Duodenal mucosa (tissue), 2 donors: ENCODE measurements at regions not wholly inside any gene's neighbourhood (a gene's known extent, or its start where the extent isn't known, plus 50 kb on each side); places are given as distances from the start of the nearest gene placed in this dataset.

Experiments used
- H3K27ac ChIP-seq: one replicate; pipeline ENCODE4 v1.7.0; 2013; ENCODE audit warnings: low read depth, low read length
- H3K27me3 ChIP-seq, 2 donors: one replicate each; pipeline ENCODE4 v1.7.0; 2013; ENCODE audit warnings: low read length in 2 of 2, control low read depth in 1 of 2; ENCODE audit not compliant: insufficient read depth in 2 of 2, control insufficient read depth in 1 of 2
- H3K36me3 ChIP-seq, 2 donors: one replicate each; pipeline ENCODE4 v1.7.0; 2013; ENCODE audit warnings: low read length in 2 of 2, control low read depth in 1 of 2; ENCODE audit not compliant: insufficient read depth in 2 of 2, control insufficient read depth in 1 of 2
- H3K4me1 ChIP-seq, 2 donors: one replicate each; pipeline ENCODE4 v1.7.0; 2013; ENCODE audit warnings: low read length in 2 of 2, control low read depth in 1 of 2; ENCODE audit not compliant: insufficient read depth in 2 of 2, control insufficient read depth in 1 of 2
- H3K4me3 ChIP-seq, 2 donors: one replicate each; pipeline ENCODE4 v1.7.0; 2013; ENCODE audit warnings: low read length in 2 of 2, low read depth in 1 of 2
- H3K9ac ChIP-seq, 2 donors: one replicate each; pipeline ENCODE4 v1.7.0; 2013; ENCODE audit warnings: low read length in 2 of 2, low read depth in 1 of 2
- H3K9me3 ChIP-seq, 2 donors: one replicate each; pipeline ENCODE4 v1.7.0; 2013; ENCODE audit warnings: low read length in 2 of 2, control low read depth in 1 of 2; ENCODE audit not compliant: control insufficient read depth in 1 of 2

DNA sequence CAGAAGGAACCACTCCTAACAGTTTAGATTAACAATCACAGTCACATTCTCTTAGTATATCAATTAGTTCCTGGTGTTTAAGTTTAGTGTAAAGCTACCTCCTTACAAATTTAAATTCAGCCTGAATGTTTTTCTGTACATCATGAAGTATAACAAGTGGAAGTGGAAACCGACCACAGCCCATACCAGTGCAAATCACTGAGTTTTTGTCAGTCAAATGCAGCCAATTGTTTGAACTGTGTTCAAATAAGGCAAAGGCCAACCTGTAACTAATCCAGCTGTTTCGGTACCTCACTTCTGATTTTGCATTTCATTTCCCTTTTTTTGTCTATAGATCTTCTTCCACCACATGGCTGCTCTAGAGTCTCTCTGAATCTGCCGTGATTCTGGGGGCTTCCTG, 1215.3 kb downstream of the PCDH18 start:
- Histone ChIP-seq H3K27me3 (no peaks in the 10 kb centered on the region), H3K4me3 (no peak overlapping the region), H3K36me3 (no peaks in the 10 kb centered on the region), H3K4me1 (no peaks in the 10 kb centered on the region), H3K9ac (no peak overlapping the region), H3K9me3 (peaks cover 0 to 4% of the 10 kb centered on the region in 2 donors), H3K27ac (no peak overlapping the region)

GRCh38 chr4:136314686-136315085, 1217.6 kb downstream of the PCDH18 start:
- H3K27ac ChIP-seq: no peak overlapping the region
- H3K4me1 ChIP-seq: no peaks in the 10 kb centered on the region
- no peak overlapping the region for H3K9ac ChIP-seq
- no peak overlapping the region for H3K4me3 ChIP-seq
- no peaks in the 10 kb centered on the region for H3K27me3 ChIP-seq
- no peaks in the 10 kb centered on the region for H3K36me3 ChIP-seq
- H3K9me3 ChIP-seq: peaks cover 0 to 6% of the 10 kb centered on the region in 2 donors

DNA sequence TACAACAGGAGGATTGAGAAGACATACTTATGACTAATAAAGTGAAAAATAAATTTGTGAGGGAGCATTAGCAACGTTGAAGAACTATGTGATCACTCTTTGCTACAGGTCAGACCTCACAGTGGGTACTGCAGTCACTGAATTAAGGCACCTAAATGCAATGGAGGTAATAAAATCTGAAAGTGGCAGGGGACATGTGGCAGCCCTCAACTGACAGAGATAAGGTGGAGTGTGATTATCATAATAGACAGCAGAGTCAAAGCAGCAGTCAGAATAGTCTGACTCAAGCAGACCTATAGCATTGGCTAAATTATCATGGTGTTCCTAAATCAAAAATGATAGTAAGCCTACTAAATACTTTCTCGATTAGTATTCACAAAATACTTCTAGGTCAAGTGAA, 1220.5 kb downstream of the PCDH18 start:
- no peaks in the 10 kb centered on the region for H3K4me1 ChIP-seq
- H3K9me3 ChIP-seq: peaks cover 0 to 2% of the 10 kb centered on the region in 2 donors
- H3K9ac ChIP-seq: no peak overlapping the region
- H3K27me3 ChIP-seq: no peaks in the 10 kb centered on the region
- H3K4me3 ChIP-seq: no peak overlapping the region
- no peak overlapping the region for H3K27ac ChIP-seq
- no peaks in the 10 kb centered on the region for H3K36me3 ChIP-seq

GRCh38 chr4:136307765-136308164, 1224.5 kb downstream of the PCDH18 start:
- Histone ChIP-seq H3K4me3 (no peak overlapping the region), H3K27me3 (no peaks in the 10 kb centered on the region), H3K9me3 (peaks cover 0 to 6% of the 10 kb centered on the region in 2 donors), H3K9ac (no peak overlapping the region), H3K4me1 (no peaks in the 10 kb centered on the region), H3K27ac (no peak overlapping the region), H3K36me3 (no peaks in the 10 kb centered on the region)

- Histone ChIP-seq H3K9ac (no peak overlapping the region), H3K9me3 (peaks cover 0 to 3% of the 10 kb centered on the region in 2 donors), H3K4me3 (no peak overlapping the region), H3K27ac (no peak overlapping the region), H3K36me3 (no peaks in the 10 kb centered on the region), H3K27me3 (no peaks in the 10 kb centered on the region), H3K4me1 (no peaks in the 10 kb centered on the region)
Measured at GRCh38 chr4:136306361-136306760, 1225.9 kb downstream of the PCDH18 start.

DNA sequence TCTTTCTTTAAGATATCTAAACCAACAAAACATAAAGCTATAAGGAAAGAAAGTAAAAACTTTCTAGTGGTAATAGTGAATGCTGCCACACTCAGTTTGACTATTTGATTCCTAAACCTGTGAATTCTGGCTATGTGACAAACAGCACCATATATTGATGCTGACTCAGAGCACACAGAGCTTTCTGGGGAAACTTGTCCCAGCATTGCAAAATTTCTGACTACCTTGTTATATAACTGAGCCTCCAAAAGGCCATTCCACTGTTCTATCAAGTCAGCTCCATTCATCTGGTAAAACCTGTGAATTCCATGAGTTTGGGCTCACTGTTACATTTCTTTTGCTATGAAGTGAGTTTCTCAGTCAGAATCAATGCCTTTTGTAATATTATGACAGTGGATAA, 1229.7 kb downstream of the PCDH18 start:
- Histone ChIP-seq H3K4me1 (no peaks in the 10 kb centered on the region), H3K9ac (no peak overlapping the region), H3K27me3 (no peaks in the 10 kb centered on the region), H3K4me3 (no peak overlapping the region), H3K27ac (no peak overlapping the region), H3K36me3 (no peaks in the 10 kb centered on the region), H3K9me3 (peaks cover 0 to 3% of the 10 kb centered on the region in 2 donors)

DNA sequence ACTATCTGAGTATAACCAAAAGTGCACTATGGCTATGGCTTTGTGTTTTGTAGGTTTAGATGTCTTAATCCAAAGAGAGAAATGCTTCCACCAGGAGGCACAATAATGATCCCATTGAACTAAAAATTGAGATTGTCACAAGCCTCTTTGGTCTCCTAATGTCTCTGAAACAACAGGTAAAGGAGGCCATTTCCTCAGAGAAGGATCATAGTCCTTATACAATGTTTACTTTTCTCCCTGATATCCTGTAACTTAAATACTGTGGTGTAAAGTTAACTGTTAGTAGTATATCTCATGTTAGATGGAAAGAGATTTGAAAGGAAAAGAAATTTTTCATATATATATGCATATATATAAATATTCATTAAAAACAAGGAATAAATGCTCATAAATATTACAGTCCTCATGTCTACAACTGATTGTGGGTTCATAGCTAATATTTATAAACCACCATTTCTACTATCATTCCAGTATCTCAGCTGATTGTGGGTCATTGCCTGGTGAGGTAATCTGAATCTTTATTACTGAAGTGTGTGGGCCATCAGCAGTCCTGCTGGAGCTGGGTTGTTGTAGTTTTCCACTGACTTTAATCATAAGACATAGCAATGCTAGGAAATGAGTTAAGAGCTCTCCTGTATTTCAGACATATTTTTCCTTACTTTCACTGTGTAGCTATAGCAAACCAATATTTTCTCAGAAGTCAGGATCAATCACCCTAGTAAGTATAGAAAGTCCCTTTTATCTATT, 1230.4 kb downstream of the PCDH18 start:
- no peak overlapping the region for H3K9ac ChIP-seq
- peaks cover 0 to 3% of the 10 kb centered on the region in 2 donors for H3K9me3 ChIP-seq
- H3K36me3 ChIP-seq: no peaks in the 10 kb centered on the region
- H3K27me3 ChIP-seq: no peaks in the 10 kb centered on the region
- no peak overlapping the region for H3K27ac ChIP-seq
- no peak overlapping the region for H3K4me3 ChIP-seq
- H3K4me1 ChIP-seq: no peaks in the 10 kb centered on the region

GRCh38 chr4:136283977-136284376, 1248.3 kb downstream of the PCDH18 start:
- no peaks in the 10 kb centered on the region for H3K27me3 ChIP-seq
- no peaks in the 10 kb centered on the region for H3K4me1 ChIP-seq
- H3K4me3 ChIP-seq: no peak overlapping the region
- H3K9ac ChIP-seq: no peak overlapping the region
- no peaks in the 10 kb centered on the region for H3K9me3 ChIP-seq
- H3K36me3 ChIP-seq: no peaks in the 10 kb centered on the region
- no peak overlapping the region for H3K27ac ChIP-seq

- Histone ChIP-seq H3K27ac (no peak overlapping the region), H3K4me3 (no peak overlapping the region), H3K36me3 (no peaks in the 10 kb centered on the region)
Measured at GRCh38 chr4:136281889-136282288, 1250.4 kb downstream of the PCDH18 start.

GRCh38 chr4:136281307-136281706, 1251.0 kb downstream of the PCDH18 start:
- H3K4me3 ChIP-seq: no peak overlapping the region
- H3K27ac ChIP-seq: no peak overlapping the region
- H3K9me3 ChIP-seq: no peaks in the 10 kb centered on the region
- no peaks in the 10 kb centered on the region for H3K27me3 ChIP-seq
- no peaks in the 10 kb centered on the region for H3K36me3 ChIP-seq
- no peak overlapping the region for H3K9ac ChIP-seq
- H3K4me1 ChIP-seq: no peaks in the 10 kb centered on the region

More at GRCh38 chr4:136281889-136282288, 1250.4 kb downstream of the PCDH18 start:
- Histone ChIP-seq H3K9ac (no peak overlapping the region), H3K4me1 (no peaks in the 10 kb centered on the region), H3K27me3 (no peaks in the 10 kb centered on the region), H3K9me3 (no peaks in the 10 kb centered on the region)
